NB4 (cell line): ENCODE measurements at regions not wholly inside any gene's neighbourhood (a gene's known extent, or its start where the extent isn't known, plus 50 kb on each side); places are given as distances from the start of the nearest gene placed in this dataset.

ENCODE experiments used
- MYC ChIP-seq: IDR thresholded peaks from 2 replicates; pipeline ENCODE4 v1.6.1; 2011; ENCODE audit warnings: low read depth, low read length
- POLR2A ChIP-seq: IDR thresholded peaks from 2 replicates; pipeline ENCODE4 v1.6.1; 2011; ENCODE audit warnings: mild to moderate bottlenecking; ENCODE audit not compliant: insufficient read length; ENCODE audit errors: extremely low read depth
- TF ChIP-seq, protein P1 (sequence below): IDR thresholded peaks from one replicate; pipeline ENCODE4 v1.5.1; 2012; ENCODE audit warnings: low read depth, low read length
- TF ChIP-seq, protein P2 (sequence below): IDR thresholded peaks from 2 replicates; pipeline ENCODE4 v1.6.1; 2011; ENCODE audit warnings: low read depth, low read length

DNA sequence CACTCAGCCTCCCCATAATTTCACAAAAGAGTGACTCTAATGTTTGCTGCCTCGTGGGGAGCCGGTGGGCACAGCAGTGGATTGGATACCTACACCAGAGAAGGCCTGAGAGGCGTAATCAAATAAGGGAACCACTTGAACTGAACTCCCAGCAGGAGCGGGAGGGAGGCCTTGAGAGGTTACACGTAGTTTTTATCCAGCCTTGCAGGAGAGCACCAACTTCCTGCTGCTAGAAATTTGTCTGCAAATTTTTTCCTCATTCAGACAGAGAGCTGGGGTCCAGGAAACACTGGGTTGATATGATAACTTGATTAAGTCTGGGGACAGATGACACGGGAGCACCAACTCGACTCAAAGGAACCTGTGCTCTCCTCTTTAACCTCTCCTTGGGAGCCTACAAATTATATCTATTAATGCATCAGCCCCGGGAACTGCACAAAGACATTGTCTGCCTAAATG lies 69.8 kb downstream of the HES1 start:
- TF ChIP-seq, protein P1, sequence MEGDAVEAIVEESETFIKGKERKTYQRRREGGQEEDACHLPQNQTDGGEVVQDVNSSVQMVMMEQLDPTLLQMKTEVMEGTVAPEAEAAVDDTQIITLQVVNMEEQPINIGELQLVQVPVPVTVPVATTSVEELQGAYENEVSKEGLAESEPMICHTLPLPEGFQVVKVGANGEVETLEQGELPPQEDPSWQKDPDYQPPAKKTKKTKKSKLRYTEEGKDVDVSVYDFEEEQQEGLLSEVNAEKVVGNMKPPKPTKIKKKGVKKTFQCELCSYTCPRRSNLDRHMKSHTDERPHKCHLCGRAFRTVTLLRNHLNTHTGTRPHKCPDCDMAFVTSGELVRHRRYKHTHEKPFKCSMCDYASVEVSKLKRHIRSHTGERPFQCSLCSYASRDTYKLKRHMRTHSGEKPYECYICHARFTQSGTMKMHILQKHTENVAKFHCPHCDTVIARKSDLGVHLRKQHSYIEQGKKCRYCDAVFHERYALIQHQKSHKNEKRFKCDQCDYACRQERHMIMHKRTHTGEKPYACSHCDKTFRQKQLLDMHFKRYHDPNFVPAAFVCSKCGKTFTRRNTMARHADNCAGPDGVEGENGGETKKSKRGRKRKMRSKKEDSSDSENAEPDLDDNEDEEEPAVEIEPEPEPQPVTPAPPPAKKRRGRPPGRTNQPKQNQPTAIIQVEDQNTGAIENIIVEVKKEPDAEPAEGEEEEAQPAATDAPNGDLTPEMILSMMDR: no peak
- peak; percentile 17 for TF ChIP-seq POLR2A
- TF ChIP-seq, protein P2, sequence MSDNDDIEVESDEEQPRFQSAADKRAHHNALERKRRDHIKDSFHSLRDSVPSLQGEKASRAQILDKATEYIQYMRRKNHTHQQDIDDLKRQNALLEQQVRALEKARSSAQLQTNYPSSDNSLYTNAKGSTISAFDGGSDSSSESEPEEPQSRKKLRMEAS: no peak
- TF ChIP-seq MYC: no peak
